ENCODE measurements at regions not wholly inside any gene's neighbourhood (a gene's known extent, or its start where the extent isn't known, plus 50 kb on each side); places are given as distances from the start of the nearest gene placed in this dataset.
"Not testable (repeated sequence)": the region's sequence is repeated elsewhere in the genome, so short reads cannot be mapped to it uniquely, and the experiment has no call there.

DNA sequence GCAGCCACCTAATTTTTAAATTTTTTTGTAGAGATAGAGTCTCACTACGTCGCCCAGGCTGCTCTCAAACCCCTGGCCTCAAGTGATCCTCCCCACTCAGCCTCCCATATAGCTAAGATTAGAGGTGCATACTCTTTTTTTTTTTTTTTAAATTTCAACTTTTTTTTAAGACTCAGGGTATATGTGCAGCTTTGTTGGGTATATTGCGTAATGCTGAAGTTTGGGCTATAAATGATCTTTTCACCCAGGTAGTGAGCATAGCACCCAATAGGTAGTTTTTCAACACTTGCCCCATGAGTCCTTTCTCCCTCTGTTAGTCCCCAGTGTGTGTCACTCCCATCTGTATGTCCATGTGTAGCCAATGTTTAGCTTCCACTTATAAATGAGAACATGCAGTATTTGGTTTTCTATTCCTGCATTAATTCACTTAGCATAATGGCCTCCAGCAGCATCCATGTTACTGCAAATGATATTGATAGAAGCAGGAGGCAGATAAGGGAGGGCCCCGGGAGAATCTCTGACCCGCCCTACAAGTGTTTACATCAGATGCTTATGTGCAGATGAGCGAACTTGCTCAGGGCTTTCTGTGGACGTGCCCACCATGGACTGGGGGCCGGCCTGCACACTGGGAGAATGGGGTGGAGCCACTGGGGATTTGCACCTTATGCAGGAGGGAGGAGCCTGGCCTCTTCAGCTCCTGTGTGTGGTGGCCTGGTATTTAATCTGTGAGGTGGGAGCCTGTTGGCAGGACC is 110.3 kb upstream of the ZKSCAN2 start:
- ATAC-seq = no peak
- Histone ChIP-seq H3K4me3 (no peak overlapping the region), H3K27me3 (no peaks in the 10 kb centered on the region), H3K9me3 (no peaks in the 10 kb centered on the region), H3K4me1 (no peaks in the 10 kb centered on the region), H3K36me3 (no peaks in the 10 kb centered on the region), H3K27ac (no peak overlapping the region)
- intact Hi-C loops (cut with DNase I) = no loop called here
- TF ChIP-seq CTCF (IDR thresholded peaks at IDR 0.05) = no peak
- no peak for DNase-seq

DNA sequence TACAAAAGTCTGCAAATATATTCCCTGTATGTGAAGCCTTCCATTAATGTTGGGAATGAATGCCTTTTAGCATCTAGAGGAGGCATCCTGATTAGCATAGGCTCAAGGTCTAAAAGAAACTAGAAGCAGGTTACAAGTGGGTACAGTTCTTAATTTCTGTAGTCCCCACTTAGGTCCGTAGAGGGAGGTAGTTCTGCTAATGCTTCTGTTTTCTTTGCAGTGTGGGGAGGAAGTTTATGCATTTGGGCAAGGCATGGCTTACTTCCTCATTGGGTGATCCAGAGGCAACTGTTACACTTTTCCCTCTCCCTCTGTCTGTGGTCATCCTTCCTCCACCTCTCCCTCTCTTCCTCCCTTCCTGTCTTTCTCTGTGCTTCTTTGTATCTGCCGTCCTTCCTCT is 108.4 kb upstream of the ZKSCAN2 start:
- intact Hi-C loops (cut with DNase I) = no loop called here
- no peak overlapping the region for H3K4me3 ChIP-seq
- no peak for TF ChIP-seq CTCF (IDR thresholded peaks at IDR 0.05)

DNA sequence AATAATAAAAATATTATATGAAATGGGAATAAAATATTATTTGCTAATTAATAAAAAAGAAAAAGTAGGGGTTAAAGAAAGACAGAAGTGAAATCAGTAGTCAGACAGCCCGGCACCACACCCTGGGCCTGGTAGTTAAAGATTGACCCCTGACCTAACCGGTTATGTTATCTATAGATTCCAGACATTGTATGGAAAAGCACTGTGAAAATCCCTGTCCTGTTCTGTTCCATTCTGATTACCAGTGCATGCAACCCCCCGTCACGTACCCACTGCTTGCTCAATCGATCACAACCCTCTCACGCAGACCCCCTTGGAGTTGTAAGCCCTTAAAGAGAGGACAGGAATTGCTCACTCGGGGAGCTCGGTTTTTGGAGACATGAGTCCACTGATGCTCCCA is 101.9 kb upstream of the ZKSCAN2 start:
- H3K4me3 ChIP-seq; H3K27me3 ChIP-seq; DNase-seq; H3K9me3 ChIP-seq; H3K4me1 ChIP-seq; intact Hi-C loops (cut with DNase I); H3K27ac ChIP-seq; H3K36me3 ChIP-seq; ATAC-seq: not testable (repeated sequence)

More for the DNA sequence above, 108.4 kb upstream of the ZKSCAN2 start:
- DNase-seq (no peak), ATAC-seq (peak; percentile 60)
- Histone ChIP-seq H3K36me3 (no peaks in the 10 kb centered on the region), H3K9me3 (no peaks in the 10 kb centered on the region), H3K27ac (no peak overlapping the region), H3K27me3 (no peaks in the 10 kb centered on the region), H3K4me1 (no peaks in the 10 kb centered on the region)

DNA sequence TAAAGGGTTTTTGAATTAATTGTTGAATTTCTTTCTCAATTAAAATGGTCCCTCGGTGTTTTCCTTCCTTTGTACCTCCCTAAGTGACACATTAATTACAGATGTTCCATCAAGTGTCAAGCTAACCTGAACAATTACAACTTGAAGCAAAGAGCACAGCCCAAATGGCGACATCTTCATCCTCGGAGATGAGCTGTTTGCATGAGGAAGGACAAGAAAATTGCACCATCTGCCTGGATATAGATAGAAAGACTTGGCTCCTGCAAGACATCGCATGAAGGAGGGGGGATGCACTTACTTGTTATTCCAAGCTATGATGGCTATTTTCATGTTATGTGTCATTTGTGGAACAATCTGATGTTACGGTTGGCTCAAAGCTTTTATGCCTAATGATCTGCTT is 86.4 kb upstream of the ZKSCAN2 start:
- ATAC-seq = no peak
- H3K4me1 ChIP-seq = no peaks in the 10 kb centered on the region
- no peak overlapping the region for H3K4me3 ChIP-seq
- no peak for DNase-seq
- no peak for TF ChIP-seq CTCF (IDR thresholded peaks at IDR 0.05)
- H3K27me3 ChIP-seq = no peaks in the 10 kb centered on the region
- H3K27ac ChIP-seq = no peak overlapping the region
- H3K36me3 ChIP-seq = no peaks in the 10 kb centered on the region
- intact Hi-C loops (cut with DNase I) = no loop called here
- no peaks in the 10 kb centered on the region for H3K9me3 ChIP-seq

- no peaks in the 10 kb centered on the region for H3K36me3 ChIP-seq
- intact Hi-C loops (cut with DNase I) = no loop called here
- H3K4me1 ChIP-seq = no peaks in the 10 kb centered on the region
- no peaks in the 10 kb centered on the region for H3K27me3 ChIP-seq
- TF ChIP-seq CTCF (IDR thresholded peaks at IDR 0.05) = no peak
- H3K9me3 ChIP-seq = no peaks in the 10 kb centered on the region
- H3K4me3 ChIP-seq = no peak overlapping the region
- ATAC-seq (no peak), DNase-seq (no peak)
- H3K27ac ChIP-seq = no peak overlapping the region
These were observed 83.3 kb upstream of the ZKSCAN2 start for GRCh38 chr16:25340973-25341372.

DNA sequence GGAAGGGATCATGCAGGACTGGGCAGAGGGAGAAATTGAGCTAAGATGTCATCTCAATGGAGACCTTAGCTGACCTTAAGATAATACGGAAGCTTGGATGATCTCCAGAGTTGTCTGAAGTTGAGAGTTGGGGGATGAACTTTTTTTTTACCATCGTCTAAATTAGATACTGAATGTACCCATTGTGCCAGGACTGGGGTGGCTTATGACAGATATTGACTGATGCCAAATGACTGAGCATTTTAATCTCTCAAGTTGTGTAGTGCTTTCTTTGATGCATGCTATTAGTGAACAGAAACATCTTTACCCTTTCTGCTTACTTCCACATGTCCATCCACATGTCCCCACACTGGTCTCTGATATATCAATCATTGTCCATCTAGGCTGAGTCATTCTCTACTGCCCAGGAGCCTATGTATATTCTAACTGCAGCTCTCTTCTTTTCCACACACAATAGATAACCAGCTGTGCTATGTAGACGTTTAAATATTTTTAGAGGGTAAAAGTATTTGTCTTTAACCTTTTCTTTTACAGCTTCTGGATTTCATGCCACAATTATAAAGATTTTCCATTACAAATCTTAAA is 60.2 kb upstream of the ZKSCAN2 start:
- H3K4me1 ChIP-seq = no peaks in the 10 kb centered on the region
- H3K27me3 ChIP-seq = no peaks in the 10 kb centered on the region
- H3K4me3 ChIP-seq = no peak overlapping the region
- no peak for TF ChIP-seq CTCF (IDR thresholded peaks at IDR 0.05)
- no peak for DNase-seq
- ATAC-seq = no peak
- H3K9me3 ChIP-seq = peaks cover 2% of the 10 kb centered on the region
- H3K27ac ChIP-seq = no peak overlapping the region
- H3K36me3 ChIP-seq = no peaks in the 10 kb centered on the region
- intact Hi-C loops (cut with DNase I) = no loop called here
